ENCODE measurements at regions not wholly inside any gene's neighbourhood (a gene's known extent, or its start where the extent isn't known, plus 50 kb on each side); places are given as distances from the start of the nearest gene placed in this dataset.

GRCh38 chr6:141848029-141848890, 284.5 kb upstream of the GJE1 start:
- TF ChIP-seq POLR2A (IDR thresholded peaks at IDR 0.05): no peak
- no peak for TF ChIP-seq CTCF (IDR thresholded peaks at IDR 0.05)

Data from Peyer's patch (tissue), 4 donors.